Smooth muscle cell (in vitro differentiated cells): ENCODE measurements at regions not wholly inside any gene's neighbourhood (a gene's known extent, or its start where the extent isn't known, plus 50 kb on each side); places are given as distances from the start of the nearest gene placed in this dataset.

Source experiments
- DNase-seq: peaks from one replicate; lab custom pipeline; 2025; ENCODE audit not compliant: unreplicated experiment; lab: John Stamatoyannopoulos, UW
- H2AFZ ChIP-seq: fragments of 200-600 bp; sonication (generic); 2 replicates; pipeline ENCODE4 v1.6.0; 2016; ENCODE audit warnings: antibody characterized with exemption, low read depth, mild to moderate bottlenecking
- H3F3A ChIP-seq: fragments of 200-600 bp; sonication (generic); 2 replicates; pipeline ENCODE4 v1.6.0; 2017; ENCODE audit warnings: antibody characterized with exemption, low read depth
- H3K27ac ChIP-seq: fragments of 200-600 bp; sonication (generic); 2 replicates; pipeline ENCODE4 v1.5.1; 2016; ENCODE audit warnings: low read depth, mild to moderate bottlenecking
- H3K27me3 ChIP-seq: fragments of 200-600 bp; sonication (generic); 2 replicates; pipeline ENCODE4 v1.6.1; 2016; ENCODE audit warnings: low read depth, mild to moderate bottlenecking
- H3K36me3 ChIP-seq: fragments of 200-600 bp; sonication (generic); 2 replicates; pipeline ENCODE4 v1.5.1; 2016; ENCODE audit warnings: low read depth
- H3K4me1 ChIP-seq: fragments of 200-600 bp; sonication (generic); 2 replicates; pipeline ENCODE4 v1.5.1; 2016; ENCODE audit warnings: low read depth
- H3K4me2 ChIP-seq: fragments of 200-600 bp; sonication (generic); 2 replicates; pipeline ENCODE4 v1.6.0; 2016; ENCODE audit warnings: mild to moderate bottlenecking
- H3K4me3 ChIP-seq: fragments of 200-600 bp; sonication (generic); 2 replicates; pipeline ENCODE4 v1.5.1; 2016; ENCODE audit warnings: mild to moderate bottlenecking
- H3K79me2 ChIP-seq: fragments of 200-600 bp; sonication (generic); 2 replicates; pipeline ENCODE4 v1.6.0; 2016; ENCODE audit warnings: low read depth, mild to moderate bottlenecking
- H3K9ac ChIP-seq: fragments of 200-600 bp; sonication (generic); 2 replicates; pipeline ENCODE4 v1.6.0; 2016; ENCODE audit warnings: low read depth
- H3K9me3 ChIP-seq: fragments of 200-600 bp; sonication (generic); replicated peaks from 2 replicates; pipeline ENCODE4 v1.5.1; 2016; ENCODE audit warnings: low read depth
- H4K20me1 ChIP-seq: fragments of 200-600 bp; sonication (generic); 2 replicates; pipeline ENCODE4 v1.6.0; 2016; ENCODE audit warnings: low read depth
- CTCF ChIP-seq: fragments of 200-600 bp; sonication (generic); IDR thresholded peaks from 2 replicates; pipeline ENCODE4 v1.5.1; 2017; ENCODE audit warnings: borderline replicate concordance, mild to moderate bottlenecking, antibody characterized with exemption; ENCODE audit not compliant: insufficient read depth, poor library complexity, severe bottlenecking
- WGBS: methylation state at CpG from one replicate; pipeline ENCODE4 v1.1.7; 2016; ENCODE audit warnings: low lambda C conversion rate; 5-methylcytosine and 5-hydroxymethylcytosine counted together

GRCh38 chr4:138298866-138299265, 56.7 kb upstream of the SLC7A11 start:
- no peak overlapping the region for H3K27ac ChIP-seq
- 90% methylated on average over 1 of the region's 1 CpG for WGBS
- H4K20me1 ChIP-seq = no peaks in the 10 kb centered on the region
- no peaks in the 10 kb centered on the region for H3K9me3 ChIP-seq
- H3K4me1 ChIP-seq = peaks cover 8% of the 10 kb centered on the region
- peaks cover 4% of the 10 kb centered on the region for H3K27me3 ChIP-seq
- H3K9ac ChIP-seq = no peak overlapping the region
- DNase-seq = no peak
- no peak overlapping the region for H3K4me2 ChIP-seq
- no peaks in the 10 kb centered on the region for H3K36me3 ChIP-seq
- H2AFZ ChIP-seq = no peak overlapping the region
- H3K79me2 ChIP-seq = no peaks in the 10 kb centered on the region
- peaks cover 8% of the 10 kb centered on the region for H3F3A ChIP-seq
- H3K4me3 ChIP-seq = no peak overlapping the region
- TF ChIP-seq CTCF = no peak

DNA sequence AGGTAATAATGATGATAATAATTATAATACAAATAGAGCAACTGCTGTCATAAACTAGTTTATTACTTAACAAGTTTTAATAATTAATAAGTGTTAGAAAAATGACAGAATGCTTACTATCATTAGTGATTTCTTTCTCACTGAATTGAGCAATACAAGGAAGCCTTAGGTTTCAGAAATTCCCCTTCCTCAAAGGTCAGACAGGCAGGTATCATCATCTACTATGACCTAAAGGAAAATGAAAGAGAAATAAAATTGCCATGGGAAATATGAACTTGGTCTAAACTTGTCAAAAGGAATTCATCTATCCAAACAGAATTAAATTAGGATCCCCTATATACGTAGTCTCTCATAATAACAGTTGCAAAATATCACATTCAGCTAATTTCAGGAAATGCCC, 56.3 kb upstream of the SLC7A11 start:
- DNase-seq = no peak
- Histone ChIP-seq H3K36me3 (no peaks in the 10 kb centered on the region), H3K4me2 (no peak overlapping the region), H3K4me3 (no peak overlapping the region), H3F3A (peaks cover 8% of the 10 kb centered on the region), H4K20me1 (no peaks in the 10 kb centered on the region), H2AFZ (no peak overlapping the region), H3K9me3 (no peaks in the 10 kb centered on the region), H3K27me3 (peaks cover 4% of the 10 kb centered on the region), H3K9ac (no peak overlapping the region), H3K27ac (no peak overlapping the region), H3K4me1 (peaks cover 8% of the 10 kb centered on the region), H3K79me2 (no peaks in the 10 kb centered on the region)
- 84% methylated on average over 1 of the region's 1 CpG for WGBS
- TF ChIP-seq CTCF = no peak

DNA sequence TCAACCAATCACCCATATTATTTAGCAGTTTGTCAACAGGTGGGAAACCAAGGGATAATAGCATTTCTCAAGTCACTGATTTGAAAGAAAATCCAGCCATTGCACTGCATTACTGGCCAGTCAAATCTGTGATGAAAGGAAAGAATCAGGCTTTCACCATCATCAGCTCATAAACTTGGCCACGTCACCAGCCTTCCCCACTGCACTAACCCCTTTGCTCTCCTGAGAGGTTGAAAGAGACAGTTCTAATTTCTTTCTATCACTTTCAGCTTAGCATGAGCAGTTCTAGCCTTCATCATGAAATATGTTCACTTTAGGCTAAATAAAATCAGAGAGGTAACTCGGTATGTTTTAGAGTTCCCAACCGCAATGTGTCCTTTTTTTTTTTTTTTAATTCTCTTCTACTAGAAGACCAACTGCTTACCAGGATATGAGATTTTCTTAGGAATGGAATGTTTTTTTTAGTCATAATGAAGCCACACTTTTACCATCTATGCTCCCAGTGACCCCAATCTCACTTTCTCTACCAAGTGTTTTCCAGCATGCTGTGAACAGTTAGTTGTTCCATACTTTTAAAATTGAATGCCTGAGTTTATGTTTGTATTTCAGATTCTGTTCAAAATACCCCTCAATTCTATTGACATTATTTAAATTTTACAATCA, 55.7 kb upstream of the SLC7A11 start:
- H3K9me3 ChIP-seq = no peaks in the 10 kb centered on the region
- H3K27ac ChIP-seq = no peak overlapping the region
- H3F3A ChIP-seq = peaks cover 8% of the 10 kb centered on the region
- no peak for DNase-seq
- no peak for TF ChIP-seq CTCF
- H3K79me2 ChIP-seq = no peaks in the 10 kb centered on the region
- peaks cover 8% of the 10 kb centered on the region for H3K4me1 ChIP-seq
- H4K20me1 ChIP-seq = no peaks in the 10 kb centered on the region
- no peaks in the 10 kb centered on the region for H3K36me3 ChIP-seq
- peak overlapping the region; percentile 47 for H3K4me2 ChIP-seq
- H3K9ac ChIP-seq = no peak overlapping the region
- H3K27me3 ChIP-seq = peaks cover 4% of the 10 kb centered on the region
- 50% methylated on average over 3 of the region's 3 CpGs for WGBS
- no peak overlapping the region for H2AFZ ChIP-seq
- no peak overlapping the region for H3K4me3 ChIP-seq

DNA sequence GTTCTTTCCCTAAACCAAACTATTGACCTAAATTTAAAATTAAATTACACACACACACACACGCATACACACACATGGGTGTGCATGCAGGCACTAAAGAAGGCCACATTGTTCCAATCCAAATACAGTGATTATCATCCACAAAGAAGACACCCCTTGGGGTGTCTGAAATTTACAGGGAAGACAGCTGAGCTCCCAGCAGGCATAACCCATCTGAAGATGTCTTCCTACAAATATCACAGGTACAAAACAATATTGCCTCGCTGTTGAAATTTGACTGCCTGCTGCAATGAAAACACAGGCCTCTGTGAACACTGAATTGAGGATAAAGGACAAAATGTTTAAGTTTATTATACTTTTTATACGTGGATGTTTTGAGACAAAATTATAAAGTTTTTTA, 50.2 kb upstream of the SLC7A11 start:
- Histone ChIP-seq H3K9me3 (no peaks in the 10 kb centered on the region), H3K27ac (no peak overlapping the region)
- WGBS = 93% methylated on average over 3 of the region's 3 CpGs

More for the DNA sequence above, 50.2 kb upstream of the SLC7A11 start:
- no peaks in the 10 kb centered on the region for H3F3A ChIP-seq
- H3K4me3 ChIP-seq = no peak overlapping the region
- H4K20me1 ChIP-seq = no peaks in the 10 kb centered on the region
- H3K79me2 ChIP-seq = no peaks in the 10 kb centered on the region
- no peaks in the 10 kb centered on the region for H3K36me3 ChIP-seq
- no peak overlapping the region for H3K4me2 ChIP-seq
- TF ChIP-seq CTCF = no peak
- H3K9ac ChIP-seq = no peak overlapping the region
- H2AFZ ChIP-seq = no peak overlapping the region
- H3K27me3 ChIP-seq = peaks cover 4% of the 10 kb centered on the region
- no peak for DNase-seq
- no peaks in the 10 kb centered on the region for H3K4me1 ChIP-seq
